GM23248 (cell line): ENCODE measurements at regions not wholly inside any gene's neighbourhood (a gene's known extent, or its start where the extent isn't known, plus 50 kb on each side); places are given as distances from the start of the nearest gene placed in this dataset.
A peak's percentile ranks its signal among the peaks of the same experiment; 100 is the strongest.

Experiments used
- DNase-seq: peaks from one replicate; pipeline ENCODE4 v3.0.0-alpha.2; 2015
- H2AFZ ChIP-seq: fragments of 200-600 bp; sonication (generic); 2 replicates; pipeline ENCODE4 v1.6.1; 2016; ENCODE audit warnings: antibody characterized with exemption
- H3F3A ChIP-seq: fragments of 200-600 bp; sonication (generic); 2 replicates; pipeline ENCODE4 v1.6.1; 2016; ENCODE audit warnings: mild to moderate bottlenecking, antibody characterized with exemption, mixed run types; ENCODE audit not compliant: insufficient read depth
- H3K27ac ChIP-seq: fragments of 200-600 bp; sonication (generic); 2 replicates; pipeline ENCODE4 v1.5.1; 2016; ENCODE audit warnings: mild to moderate bottlenecking
- H3K27me3 ChIP-seq: fragments of 200-600 bp; sonication (generic); replicated peaks from 2 replicates; pipeline ENCODE4 v1.6.1; 2016; ENCODE audit warnings: mild to moderate bottlenecking; ENCODE audit not compliant: insufficient read depth
- H3K36me3 ChIP-seq: fragments of 200-600 bp; sonication (generic); 2 replicates; pipeline ENCODE4 v1.6.1; 2016; ENCODE audit warnings: low read depth, mild to moderate bottlenecking
- H3K4me1 ChIP-seq: fragments of 200-600 bp; sonication (generic); 2 replicates; pipeline ENCODE4 v1.6.1; 2016; ENCODE audit warnings: mild to moderate bottlenecking; ENCODE audit not compliant: insufficient read depth
- H3K4me2 ChIP-seq: fragments of 200-600 bp; sonication (generic); one replicate; pipeline ENCODE4 v1.6.1; 2016; ENCODE audit warnings: mild to moderate bottlenecking; ENCODE audit not compliant: unreplicated experiment
- H3K4me3 ChIP-seq: fragments of 200-600 bp; sonication (generic); 2 replicates; pipeline ENCODE4 v1.5.1; 2016; ENCODE audit warnings: mild to moderate bottlenecking
- H3K79me2 ChIP-seq: fragments of 200-600 bp; sonication (generic); 2 replicates; pipeline ENCODE4 v1.6.1; 2016; ENCODE audit warnings: mild to moderate bottlenecking; ENCODE audit not compliant: insufficient read depth
- H3K9ac ChIP-seq: fragments of 200-600 bp; sonication (generic); 2 replicates; pipeline ENCODE4 v1.6.1; 2016; ENCODE audit warnings: mild to moderate bottlenecking
- H3K9me2 ChIP-seq: fragments of 200-600 bp; sonication (generic); 2 replicates; pipeline ENCODE4 v1.6.1; 2016; ENCODE audit warnings: mixed run types, mild to moderate bottlenecking, moderate library complexity; ENCODE audit not compliant: insufficient read depth
- H3K9me3 ChIP-seq: fragments of 200-600 bp; sonication (generic); one replicate; pipeline ENCODE4 v1.6.1; 2017; ENCODE audit warnings: low read depth
- H4K20me1 ChIP-seq: fragments of 200-600 bp; sonication (generic); 2 replicates; pipeline ENCODE4 v1.6.0; 2016; ENCODE audit not compliant: insufficient read depth
- EZH2 ChIP-seq: fragments of 200-600 bp; sonication (generic); IDR thresholded peaks from 2 replicates; pipeline ENCODE4 v1.6.1; 2018; ENCODE audit warnings: antibody characterized with exemption, mild to moderate bottlenecking; ENCODE audit not compliant: insufficient read depth, poor library complexity, severe bottlenecking
- EZH2phosphoT487 ChIP-seq: fragments of 200-600 bp; sonication (generic); IDR thresholded peaks from 2 replicates; pipeline ENCODE4 v1.6.1; 2018; ENCODE audit warnings: antibody characterized with exemption, moderate library complexity, mild to moderate bottlenecking, low read depth; ENCODE audit not compliant: insufficient read depth
- WGBS, 2 experiments: methylation state at CpG; one replicate each; pipeline ENCODE4 v1.1.6; 2015 to 2017; ENCODE audit warnings: low lambda C conversion rate in 2 of 2, low coverage in 1 of 2; ENCODE audit errors: missing lambda C conversion rate in 2 of 2; 5-methylcytosine and 5-hydroxymethylcytosine counted together
- in situ Hi-C: fragments of 300-500 bp; cut with MboI; formaldehyde crosslinking; loops from 2 replicates; pipeline ENCODE4 v1.15.0; 2020

DNA sequence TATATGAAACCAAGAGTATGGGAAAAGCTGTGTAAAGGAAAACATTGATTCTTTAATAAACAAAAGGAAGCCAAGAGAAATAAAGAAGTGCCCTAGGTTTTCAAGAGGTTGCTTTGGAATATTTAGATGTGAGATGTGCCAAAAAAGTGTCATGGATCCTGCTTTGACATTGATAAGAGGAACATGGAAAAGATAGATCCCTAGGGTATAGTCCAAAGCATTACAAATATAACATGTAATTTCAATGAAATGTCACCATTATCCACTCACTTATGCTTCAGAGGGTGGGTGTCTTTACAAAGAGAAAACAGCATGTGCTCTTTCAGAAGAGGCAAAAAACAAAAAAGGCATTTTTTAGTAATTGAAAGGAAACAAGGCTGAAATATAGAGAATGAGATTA is 1196.7 kb downstream of the EFNA5 start:
- DNase-seq = no peak
- H3K4me2 ChIP-seq = no peak overlapping the region
- H3F3A ChIP-seq = no peaks in the 10 kb centered on the region
- H3K9me3 ChIP-seq = no peaks in the 10 kb centered on the region
- no peak overlapping the region for H2AFZ ChIP-seq
- H3K9ac ChIP-seq = no peak overlapping the region
- H3K9me2 ChIP-seq = no peaks in the 10 kb centered on the region
- H4K20me1 ChIP-seq = no peaks in the 10 kb centered on the region
- no peak for TF ChIP-seq EZH2
- no peak for TF ChIP-seq EZH2phosphoT487
- no peaks in the 10 kb centered on the region for H3K4me1 ChIP-seq
- no peaks in the 10 kb centered on the region for H3K27me3 ChIP-seq
- in situ Hi-C loops = no loop called here
- H3K79me2 ChIP-seq = no peaks in the 10 kb centered on the region
- H3K4me3 ChIP-seq = no peak overlapping the region
- no peaks in the 10 kb centered on the region for H3K36me3 ChIP-seq
- no peak overlapping the region for H3K27ac ChIP-seq

GRCh38 chr5:106459541-106459940 is 1211.2 kb downstream of the EFNA5 start:
- H3K4me2 ChIP-seq = no peak overlapping the region
- H3K27me3 ChIP-seq = no peaks in the 10 kb centered on the region
- no peaks in the 10 kb centered on the region for H3K9me2 ChIP-seq
- DNase-seq = no peak
- H3F3A ChIP-seq = no peaks in the 10 kb centered on the region
- no peak overlapping the region for H3K4me3 ChIP-seq
- H3K9ac ChIP-seq = no peak overlapping the region
- no peaks in the 10 kb centered on the region for H4K20me1 ChIP-seq
- WGBS, 2 experiments = 57 to 62% methylated on average over 4 of the region's 4 CpGs
- H3K9me3 ChIP-seq = no peaks in the 10 kb centered on the region
- no peak for TF ChIP-seq EZH2phosphoT487
- no peak for TF ChIP-seq EZH2
- H3K79me2 ChIP-seq = no peaks in the 10 kb centered on the region
- no peaks in the 10 kb centered on the region for H3K36me3 ChIP-seq
- no peak overlapping the region for H3K27ac ChIP-seq
- no peaks in the 10 kb centered on the region for H3K4me1 ChIP-seq
- H2AFZ ChIP-seq = no peak overlapping the region
- in situ Hi-C loops = no loop called here

- Histone ChIP-seq H3K27me3 (no peaks in the 10 kb centered on the region), H3K79me2 (no peaks in the 10 kb centered on the region), H3K9ac (no peak overlapping the region), H3K4me1 (no peaks in the 10 kb centered on the region), H3K9me3 (no peaks in the 10 kb centered on the region), H2AFZ (no peak overlapping the region), H3K4me2 (no peak overlapping the region), H3K9me2 (no peaks in the 10 kb centered on the region), H3K36me3 (no peaks in the 10 kb centered on the region), H4K20me1 (no peaks in the 10 kb centered on the region), H3K4me3 (no peak overlapping the region), H3K27ac (no peak overlapping the region), H3F3A (no peaks in the 10 kb centered on the region)
- 42 to 53% methylated on average over 3 of the region's 3 CpGs for WGBS, 2 experiments
- in situ Hi-C loops = no loop called here
- peak; percentile 0 for DNase-seq
- TF ChIP-seq EZH2 (no peak), EZH2phosphoT487 (no peak)
Observed at GRCh38 chr5:106454651-106455415, 1215.9 kb downstream of the EFNA5 start.

- Histone ChIP-seq H3K27me3 (no peaks in the 10 kb centered on the region), H3K27ac (no peak overlapping the region), H4K20me1 (no peaks in the 10 kb centered on the region), H3K9me3 (no peaks in the 10 kb centered on the region), H2AFZ (no peak overlapping the region), H3K9me2 (no peaks in the 10 kb centered on the region), H3K79me2 (no peaks in the 10 kb centered on the region), H3K9ac (no peak overlapping the region), H3F3A (no peaks in the 10 kb centered on the region), H3K36me3 (no peaks in the 10 kb centered on the region), H3K4me1 (no peaks in the 10 kb centered on the region), H3K4me2 (no peak overlapping the region), H3K4me3 (no peak overlapping the region)
- 18 to 53% methylated on average over 1 of the region's 1 CpG for WGBS, 2 experiments
- DNase-seq = no peak
- TF ChIP-seq EZH2phosphoT487 (no peak), EZH2 (no peak)
- in situ Hi-C loops = no loop called here
Observed at GRCh38 chr5:106454050-106454449, 1216.7 kb downstream of the EFNA5 start.

DNA sequence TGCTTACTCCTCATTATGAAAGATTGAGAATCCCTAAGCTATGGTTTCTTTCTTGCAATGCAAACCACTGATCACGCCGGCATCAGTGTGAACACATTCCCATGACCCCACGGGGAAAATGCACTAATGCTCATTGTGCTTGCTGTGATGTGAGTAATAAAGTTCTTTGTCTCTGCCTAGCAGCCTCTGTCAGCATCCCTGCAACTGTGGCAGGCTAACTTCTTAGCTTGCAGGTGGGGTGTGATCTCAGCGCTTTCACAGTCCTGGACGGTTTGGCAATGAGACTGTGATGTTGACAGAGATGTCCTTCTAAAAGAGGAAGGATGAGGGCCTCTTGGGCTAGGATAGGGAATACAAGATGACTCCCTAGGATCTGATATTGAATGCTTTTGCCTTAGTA is 1218.7 kb downstream of the EFNA5 start:
- Histone ChIP-seq H3K36me3 (no peaks in the 10 kb centered on the region), H3K79me2 (no peaks in the 10 kb centered on the region), H3K9ac (no peak overlapping the region), H2AFZ (no peak overlapping the region), H3K27ac (no peak overlapping the region), H3K27me3 (no peaks in the 10 kb centered on the region), H3F3A (no peaks in the 10 kb centered on the region), H3K4me3 (no peak overlapping the region), H3K4me2 (no peak overlapping the region), H3K9me3 (no peaks in the 10 kb centered on the region), H4K20me1 (no peaks in the 10 kb centered on the region), H3K4me1 (no peaks in the 10 kb centered on the region), H3K9me2 (no peaks in the 10 kb centered on the region)
- in situ Hi-C loops = no loop called here
- DNase-seq = no peak
- no peak for TF ChIP-seq EZH2phosphoT487
- TF ChIP-seq EZH2 = no peak
- WGBS, 2 experiments = 71 to 82% methylated on average over 5 of the region's 5 CpGs
